SH-SY5Y (cell line): ENCODE measurements at regions not wholly inside any gene's neighbourhood (a gene's known extent, or its start where the extent isn't known, plus 50 kb on each side); places are given as distances from the start of the nearest gene placed in this dataset.

Experiments used
- GATA2 ChIP-seq: IDR thresholded peaks from 2 replicates; pipeline ENCODE4 v1.6.1; 2011; ENCODE audit warnings: mild to moderate bottlenecking, low read depth, low read length
- GATA3 ChIP-seq: IDR thresholded peaks from 2 replicates; pipeline ENCODE4 v1.6.1; 2011; ENCODE audit warnings: low read depth, mild to moderate bottlenecking, low read length, moderate library complexity

GRCh38 chr11:90919332-90919731, 696.5 kb upstream of the CHORDC1 start:
- TF ChIP-seq GATA2, result no peak
- no peak; the same call in 1 of the 2 replicates for TF ChIP-seq GATA3
